Retinal pigment epithelial cell (primary cell): ENCODE measurements at regions not wholly inside any gene's neighbourhood (a gene's known extent, or its start where the extent isn't known, plus 50 kb on each side); places are given as distances from the start of the nearest gene placed in this dataset.

Experiments
- DNase-seq: peaks from one replicate; pipeline ENCODE4 v3.0.0-alpha.2; 2010; ENCODE audit warnings: low read depth
- H3K4me3 ChIP-seq: 2 replicates; pipeline ENCODE4 v1.5.1; 2011; ENCODE audit warnings: mild to moderate bottlenecking, low read length, control low read depth, moderate library complexity
- TF ChIP-seq, protein P1 (sequence below): conservative IDR thresholded peaks from 2 replicates; pipeline ENCODE4 v1.5.1; 2011; ENCODE audit warnings: low read depth, low read length, control low read depth, inconsistent platforms

DNA sequence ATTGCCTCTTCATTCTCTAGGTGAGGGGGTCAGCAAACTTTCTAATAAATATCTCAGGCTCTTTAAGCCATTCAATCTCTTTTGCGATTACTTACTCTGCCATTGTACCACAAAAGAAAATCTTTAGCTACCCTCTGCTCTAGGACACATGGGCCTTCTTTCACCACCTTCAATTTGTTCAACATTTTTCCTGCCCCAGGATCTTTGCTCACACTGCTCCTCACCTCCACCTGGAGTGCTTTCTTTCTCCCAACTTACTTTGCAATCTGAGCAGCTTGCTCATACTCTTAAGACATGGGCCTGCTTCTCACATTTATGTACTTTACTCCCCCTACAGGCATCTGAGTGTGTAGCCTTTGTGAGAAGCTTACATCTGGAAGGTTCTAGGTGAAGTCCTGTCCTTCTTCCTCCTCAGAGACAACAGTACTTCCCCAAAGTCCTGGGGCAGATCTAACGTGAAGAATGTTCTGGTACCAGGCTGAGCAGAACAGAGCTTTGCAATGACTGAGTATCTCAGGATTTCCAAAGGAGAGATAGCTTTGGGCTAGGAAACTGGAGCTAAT lies 55.0 kb upstream of the PRDM5 start:
- no peak for DNase-seq
- no peak overlapping the region for H3K4me3 ChIP-seq
- TF ChIP-seq, protein P1, sequence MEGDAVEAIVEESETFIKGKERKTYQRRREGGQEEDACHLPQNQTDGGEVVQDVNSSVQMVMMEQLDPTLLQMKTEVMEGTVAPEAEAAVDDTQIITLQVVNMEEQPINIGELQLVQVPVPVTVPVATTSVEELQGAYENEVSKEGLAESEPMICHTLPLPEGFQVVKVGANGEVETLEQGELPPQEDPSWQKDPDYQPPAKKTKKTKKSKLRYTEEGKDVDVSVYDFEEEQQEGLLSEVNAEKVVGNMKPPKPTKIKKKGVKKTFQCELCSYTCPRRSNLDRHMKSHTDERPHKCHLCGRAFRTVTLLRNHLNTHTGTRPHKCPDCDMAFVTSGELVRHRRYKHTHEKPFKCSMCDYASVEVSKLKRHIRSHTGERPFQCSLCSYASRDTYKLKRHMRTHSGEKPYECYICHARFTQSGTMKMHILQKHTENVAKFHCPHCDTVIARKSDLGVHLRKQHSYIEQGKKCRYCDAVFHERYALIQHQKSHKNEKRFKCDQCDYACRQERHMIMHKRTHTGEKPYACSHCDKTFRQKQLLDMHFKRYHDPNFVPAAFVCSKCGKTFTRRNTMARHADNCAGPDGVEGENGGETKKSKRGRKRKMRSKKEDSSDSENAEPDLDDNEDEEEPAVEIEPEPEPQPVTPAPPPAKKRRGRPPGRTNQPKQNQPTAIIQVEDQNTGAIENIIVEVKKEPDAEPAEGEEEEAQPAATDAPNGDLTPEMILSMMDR = peak; percentile 73

DNA sequence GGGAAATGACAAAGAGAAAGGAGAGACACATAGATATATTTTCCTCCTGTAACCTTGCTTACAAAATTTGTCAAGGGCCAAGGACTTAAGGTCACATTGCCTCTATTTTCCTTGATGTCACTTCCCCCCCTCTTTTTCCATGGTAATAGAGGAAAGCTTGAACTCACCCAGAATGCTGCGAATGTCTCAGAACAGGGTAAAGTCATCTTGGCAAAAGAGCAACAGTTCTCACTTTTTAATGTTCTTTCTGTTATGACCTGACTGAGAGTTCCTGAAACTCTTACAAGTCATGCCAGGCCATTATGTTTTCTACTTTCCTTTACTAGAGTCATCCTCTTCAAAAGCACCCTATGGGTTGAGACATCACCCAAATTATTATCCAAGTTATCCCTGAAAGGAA lies 50.7 kb upstream of the PRDM5 start:
- TF ChIP-seq, protein P1 = no peak
- DNase-seq = no peak
- H3K4me3 ChIP-seq = no peak overlapping the region
